ENCODE measurements at regions not wholly inside any gene's neighbourhood (a gene's known extent, or its start where the extent isn't known, plus 50 kb on each side); places are given as distances from the start of the nearest gene placed in this dataset.

- DNase-seq (ENCODE audit: low read depth, low spot score) (no peak), ATAC-seq (no peak)
- Histone ChIP-seq H3K9ac (ENCODE audit: low read length) (no peak overlapping the region), H3K4me3 (replicated peaks in 1 of 2; ENCODE audit: low read depth in 1 of 2, low read length in 2 of 2) (no peak overlapping the region), H3K27me3 (ENCODE audit: insufficient read depth, low read length) (no peaks in the 10 kb centered on the region), H3K79me2 (ENCODE audit: insufficient read depth, low read length) (no peaks in the 10 kb centered on the region), H3K36me3 (ENCODE audit: control insufficient read depth in 1 of 2, insufficient read depth in 2 of 2, low read length in 2 of 2) (no peaks in the 10 kb centered on the region), H3K9me2 (ENCODE audit: insufficient read depth) (no peaks in the 10 kb centered on the region), H3K27ac (ENCODE audit: low read depth, low read length) (no peak overlapping the region), H3K9me3 (ENCODE audit: control insufficient read depth in 1 of 2, insufficient read depth in 1 of 2, low read depth in 1 of 2, low read length in 2 of 2) (peaks cover 14 to 17% of the 10 kb centered on the region in 2 experiments; a peak in 2 of 4 replicates), H3K4me2 (ENCODE audit: low read length) (no peak overlapping the region), H3K4me1 (ENCODE audit: control insufficient read depth in 1 of 2, insufficient read depth in 2 of 2, low read length in 2 of 2) (no peaks in the 10 kb centered on the region), H2AFZ (ENCODE audit: low read depth, low read length, poor library complexity, severe bottlenecking) (no peak overlapping the region), H4K20me1 (ENCODE audit: insufficient read depth) (no peaks in the 10 kb centered on the region)
- intact Hi-C loops (cut with micrococcal nuclease) = no loop called here
- no TSS peak for BruUV-seq (replicated peaks)
- TF ChIP-seq EZH2phosphoT487 (IDR thresholded peaks at IDR 0.05; ENCODE audit: borderline replicate concordance) = no peak
- TF ChIP-seq CBX3 (IDR thresholded peaks at IDR 0.05; ENCODE audit: low read depth) = no peak
- no peak for TF ChIP-seq TCF7L2 (IDR thresholded peaks at IDR 0.05; ENCODE audit: borderline replicate concordance, extremely low read depth, insufficient read depth, insufficient read length)
- TF ChIP-seq FOSL1 (IDR thresholded peaks at IDR 0.05; ENCODE audit: low read depth) = no peak
- TF ChIP-seq EGR1 (IDR thresholded peaks at IDR 0.05; ENCODE audit: low read depth) = no peak
- no peak for TF ChIP-seq POLR2A (IDR thresholded peaks at IDR 0.05; ENCODE audit: borderline replicate concordance, extremely low read depth, insufficient read depth, insufficient read length)
- no peak for TF ChIP-seq ZNF274 (IDR thresholded peaks at IDR 0.05; ENCODE audit: low read depth, low read length)
- TF ChIP-seq SRF (IDR thresholded peaks at IDR 0.05; ENCODE audit: low read depth) = no peak
- RAD21 ChIA-PET (ENCODE audit: low non-redundant PET in 1 of 2, low total read pairs in 2 of 2, uncharacterized antibody in 2 of 2, unreplicated experiment in 2 of 2) = no interaction called here
- CTCF ChIA-PET = no interaction called here
- POLR2A ChIA-PET = no interaction called here
Measured at GRCh38 chr14:25843481-25844470, 754.1 kb downstream of the NOVA1 start.

- no peaks in the 10 kb centered on the region for H3K9me2 ChIP-seq (ENCODE audit: insufficient read depth)
- H3K4me2 ChIP-seq (ENCODE audit: low read length) = no peak overlapping the region
- H3K9ac ChIP-seq (ENCODE audit: low read length) = no peak overlapping the region
- ChIA-PET POLR2A (no interaction called here), RAD21 (ENCODE audit: low non-redundant PET in 1 of 2, low total read pairs in 2 of 2, uncharacterized antibody in 2 of 2, unreplicated experiment in 2 of 2) (no interaction called here), CTCF (no interaction called here)
- BruUV-seq (replicated peaks) = no TSS peak
- no peaks in the 10 kb centered on the region for H3K4me1 ChIP-seq (ENCODE audit: control insufficient read depth in 1 of 2, insufficient read depth in 2 of 2, low read length in 2 of 2)
- no peak overlapping the region for H3K27ac ChIP-seq (ENCODE audit: low read depth, low read length)
- H3K27me3 ChIP-seq (ENCODE audit: insufficient read depth, low read length) = no peaks in the 10 kb centered on the region
- ATAC-seq (no peak), DNase-seq (ENCODE audit: low read depth, low spot score) (no peak)
- no peak overlapping the region for H2AFZ ChIP-seq (ENCODE audit: low read depth, low read length, poor library complexity, severe bottlenecking)
- no peaks in the 10 kb centered on the region for H3K36me3 ChIP-seq (ENCODE audit: control insufficient read depth in 1 of 2, insufficient read depth in 2 of 2, low read length in 2 of 2)
- H3K9me3 ChIP-seq (ENCODE audit: control insufficient read depth in 1 of 2, insufficient read depth in 1 of 2, low read depth in 1 of 2, low read length in 2 of 2) = peaks cover 5 to 22% of the 10 kb centered on the region in 2 experiments; a peak in 2 of 4 replicates
- no peaks in the 10 kb centered on the region for H3K79me2 ChIP-seq (ENCODE audit: insufficient read depth, low read length)
- no peak overlapping the region for H3K4me3 ChIP-seq (replicated peaks in 1 of 2; ENCODE audit: low read depth in 1 of 2, low read length in 2 of 2)
- intact Hi-C loops (cut with micrococcal nuclease) = no loop called here
- no peaks in the 10 kb centered on the region for H4K20me1 ChIP-seq (ENCODE audit: insufficient read depth)
- TF ChIP-seq SRF (IDR thresholded peaks at IDR 0.05; ENCODE audit: low read depth) (no peak), ZFX (IDR thresholded peaks at IDR 0.05) (no peak), SIN3A (IDR thresholded peaks at IDR 0.05; ENCODE audit: low read depth) (no peak), EZH2 (IDR thresholded peaks at IDR 0.05) (no peak), POLR2A (IDR thresholded peaks at IDR 0.05; ENCODE audit: borderline replicate concordance, extremely low read depth, insufficient read depth, insufficient read length) (no peak), CBX3 (IDR thresholded peaks at IDR 0.05; ENCODE audit: low read depth) (no peak), TCF7L2 (IDR thresholded peaks at IDR 0.05; ENCODE audit: borderline replicate concordance, extremely low read depth, insufficient read depth, insufficient read length) (no peak), YY1 (IDR thresholded peaks at IDR 0.05; ENCODE audit: extremely low read depth, insufficient replicate concordance, low read depth, low read length) (no peak), FOSL1 (IDR thresholded peaks at IDR 0.05; ENCODE audit: low read depth) (no peak), ZNF274 (IDR thresholded peaks at IDR 0.05; ENCODE audit: low read depth, low read length) (no peak), ELF1 (IDR thresholded peaks at IDR 0.05; ENCODE audit: borderline replicate concordance, low read depth) (no peak)
- TF ChIP-seq, protein P1, sequence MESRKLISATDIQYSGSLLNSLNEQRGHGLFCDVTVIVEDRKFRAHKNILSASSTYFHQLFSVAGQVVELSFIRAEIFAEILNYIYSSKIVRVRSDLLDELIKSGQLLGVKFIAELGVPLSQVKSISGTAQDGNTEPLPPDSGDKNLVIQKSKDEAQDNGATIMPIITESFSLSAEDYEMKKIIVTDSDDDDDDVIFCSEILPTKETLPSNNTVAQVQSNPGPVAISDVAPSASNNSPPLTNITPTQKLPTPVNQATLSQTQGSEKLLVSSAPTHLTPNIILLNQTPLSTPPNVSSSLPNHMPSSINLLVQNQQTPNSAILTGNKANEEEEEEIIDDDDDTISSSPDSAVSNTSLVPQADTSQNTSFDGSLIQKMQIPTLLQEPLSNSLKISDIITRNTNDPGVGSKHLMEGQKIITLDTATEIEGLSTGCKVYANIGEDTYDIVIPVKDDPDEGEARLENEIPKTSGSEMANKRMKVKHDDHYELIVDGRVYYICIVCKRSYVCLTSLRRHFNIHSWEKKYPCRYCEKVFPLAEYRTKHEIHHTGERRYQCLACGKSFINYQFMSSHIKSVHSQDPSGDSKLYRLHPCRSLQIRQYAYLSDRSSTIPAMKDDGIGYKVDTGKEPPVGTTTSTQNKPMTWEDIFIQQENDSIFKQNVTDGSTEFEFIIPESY (IDR thresholded peaks at IDR 0.05; ENCODE audit: extremely low read depth, insufficient replicate concordance, low read length) = no peak
- TF ChIP-seq, protein P2, sequence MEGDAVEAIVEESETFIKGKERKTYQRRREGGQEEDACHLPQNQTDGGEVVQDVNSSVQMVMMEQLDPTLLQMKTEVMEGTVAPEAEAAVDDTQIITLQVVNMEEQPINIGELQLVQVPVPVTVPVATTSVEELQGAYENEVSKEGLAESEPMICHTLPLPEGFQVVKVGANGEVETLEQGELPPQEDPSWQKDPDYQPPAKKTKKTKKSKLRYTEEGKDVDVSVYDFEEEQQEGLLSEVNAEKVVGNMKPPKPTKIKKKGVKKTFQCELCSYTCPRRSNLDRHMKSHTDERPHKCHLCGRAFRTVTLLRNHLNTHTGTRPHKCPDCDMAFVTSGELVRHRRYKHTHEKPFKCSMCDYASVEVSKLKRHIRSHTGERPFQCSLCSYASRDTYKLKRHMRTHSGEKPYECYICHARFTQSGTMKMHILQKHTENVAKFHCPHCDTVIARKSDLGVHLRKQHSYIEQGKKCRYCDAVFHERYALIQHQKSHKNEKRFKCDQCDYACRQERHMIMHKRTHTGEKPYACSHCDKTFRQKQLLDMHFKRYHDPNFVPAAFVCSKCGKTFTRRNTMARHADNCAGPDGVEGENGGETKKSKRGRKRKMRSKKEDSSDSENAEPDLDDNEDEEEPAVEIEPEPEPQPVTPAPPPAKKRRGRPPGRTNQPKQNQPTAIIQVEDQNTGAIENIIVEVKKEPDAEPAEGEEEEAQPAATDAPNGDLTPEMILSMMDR (IDR thresholded peaks at IDR 0.05 in 2 of 3, conservative IDR thresholded peaks at IDR 0.05 in 1 of 3; ENCODE audit: borderline replicate concordance in 1 of 3, insufficient read depth in 1 of 3, low read depth in 2 of 3, low read length in 2 of 3) = no peak
Measured at GRCh38 chr14:25841226-25841625, 756.6 kb downstream of the NOVA1 start.

All from HCT116 (cell line).